ENCODE measurements at regions not wholly inside any gene's neighbourhood (a gene's known extent, or its start where the extent isn't known, plus 50 kb on each side); places are given as distances from the start of the nearest gene placed in this dataset.

DNA sequence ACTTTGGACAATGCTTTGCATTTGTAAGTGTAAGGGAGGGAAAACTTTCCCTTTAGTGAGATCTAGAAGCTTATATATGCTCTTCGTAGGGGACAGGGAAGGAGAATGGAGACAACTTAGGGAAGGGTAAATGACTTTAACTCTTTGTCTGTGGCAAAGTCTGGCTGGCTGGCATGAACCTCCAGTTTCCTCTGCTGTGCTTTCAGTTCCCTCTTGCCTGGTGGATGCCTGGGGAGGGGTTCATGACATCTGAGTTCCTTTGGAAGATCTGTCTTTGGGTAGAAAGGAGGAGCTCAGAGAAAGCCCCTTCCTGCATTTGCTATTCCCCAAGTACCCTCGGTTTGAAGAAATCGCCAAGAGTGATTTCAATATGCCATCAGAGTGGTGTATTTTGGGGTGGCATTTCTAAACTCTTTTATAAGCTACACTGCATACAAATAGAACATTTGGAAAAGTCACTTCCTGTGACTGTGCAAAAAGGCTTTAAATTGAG lies 143.6 kb downstream of the VAPA start:
- Histone ChIP-seq H3K4me2 (no peak overlapping the region), H3K9me2 (replicated peaks; ENCODE audit: insufficient read depth) (no peaks in the 10 kb centered on the region)
- TF ChIP-seq, protein P1, sequence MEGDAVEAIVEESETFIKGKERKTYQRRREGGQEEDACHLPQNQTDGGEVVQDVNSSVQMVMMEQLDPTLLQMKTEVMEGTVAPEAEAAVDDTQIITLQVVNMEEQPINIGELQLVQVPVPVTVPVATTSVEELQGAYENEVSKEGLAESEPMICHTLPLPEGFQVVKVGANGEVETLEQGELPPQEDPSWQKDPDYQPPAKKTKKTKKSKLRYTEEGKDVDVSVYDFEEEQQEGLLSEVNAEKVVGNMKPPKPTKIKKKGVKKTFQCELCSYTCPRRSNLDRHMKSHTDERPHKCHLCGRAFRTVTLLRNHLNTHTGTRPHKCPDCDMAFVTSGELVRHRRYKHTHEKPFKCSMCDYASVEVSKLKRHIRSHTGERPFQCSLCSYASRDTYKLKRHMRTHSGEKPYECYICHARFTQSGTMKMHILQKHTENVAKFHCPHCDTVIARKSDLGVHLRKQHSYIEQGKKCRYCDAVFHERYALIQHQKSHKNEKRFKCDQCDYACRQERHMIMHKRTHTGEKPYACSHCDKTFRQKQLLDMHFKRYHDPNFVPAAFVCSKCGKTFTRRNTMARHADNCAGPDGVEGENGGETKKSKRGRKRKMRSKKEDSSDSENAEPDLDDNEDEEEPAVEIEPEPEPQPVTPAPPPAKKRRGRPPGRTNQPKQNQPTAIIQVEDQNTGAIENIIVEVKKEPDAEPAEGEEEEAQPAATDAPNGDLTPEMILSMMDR (IDR thresholded peaks at IDR 0.05; ENCODE audit: poor library complexity), result no peak
- TF ChIP-seq EZH2 (IDR thresholded peaks at IDR 0.05; ENCODE audit: borderline replicate concordance) (no peak), EZH2phosphoT487 (IDR thresholded peaks at IDR 0.05; ENCODE audit: low read depth, severe bottlenecking, unreplicated experiment) (no peak)

DNA sequence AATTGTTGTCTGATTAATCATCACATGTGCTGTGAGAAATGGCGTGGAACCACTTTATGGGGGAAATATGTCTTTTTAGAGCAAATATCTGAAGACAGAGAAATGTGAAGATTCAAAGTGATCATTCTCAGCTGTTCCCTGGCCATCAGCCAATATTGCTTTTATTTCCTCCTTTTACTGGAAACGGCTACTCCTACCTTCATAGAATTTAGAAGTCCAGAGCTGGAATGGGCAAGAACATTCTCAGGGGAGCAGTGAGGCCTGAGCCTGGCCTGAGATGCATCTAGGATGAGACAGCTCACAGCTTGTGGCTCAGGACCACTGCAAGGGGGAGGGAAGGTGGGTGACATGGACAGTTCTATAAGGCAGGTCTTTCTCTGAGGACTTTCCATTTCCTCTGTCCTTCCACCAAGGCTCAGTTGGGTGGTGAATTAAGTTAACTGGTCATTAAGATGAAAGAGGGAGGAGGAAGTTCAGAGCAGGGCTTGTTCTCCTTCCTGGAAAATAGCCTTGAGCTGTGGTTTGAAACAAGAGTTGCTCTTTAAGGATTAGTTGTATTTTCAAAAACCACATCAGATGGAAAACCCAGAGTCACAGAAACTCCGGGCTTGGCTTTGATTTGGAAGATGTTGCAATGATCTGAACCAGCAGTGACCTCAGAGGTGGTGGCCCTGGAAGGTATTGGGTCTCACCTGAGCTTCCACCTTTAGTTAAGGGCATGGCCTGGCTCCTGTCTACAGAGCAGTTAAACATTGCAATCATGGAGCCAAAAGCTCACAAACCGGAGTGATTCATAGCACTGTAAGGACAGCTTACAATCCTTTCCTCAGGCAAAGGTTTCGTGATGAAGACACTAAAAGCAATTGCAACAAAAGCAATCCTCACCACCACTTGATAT lies 144.3 kb downstream of the VAPA start:
- Histone ChIP-seq H3K9me3 (ENCODE audit: low read depth) (no peaks in the 10 kb centered on the region), H3K27me3 (no peaks in the 10 kb centered on the region), H3K4me1 (ENCODE audit: insufficient read depth) (peaks cover 46% of the 10 kb centered on the region), H3K27ac (peak overlapping the region; percentile 82), H3K4me2 (no peak overlapping the region), H3K79me2 (no peaks in the 10 kb centered on the region), H3K4me3 (no peak overlapping the region), H2AFZ (no peak overlapping the region), H3K36me3 (replicated peaks; ENCODE audit: insufficient read depth, low read depth) (no peaks in the 10 kb centered on the region), H3K9me2 (replicated peaks; ENCODE audit: insufficient read depth) (no peaks in the 10 kb centered on the region), H4K20me1 (ENCODE audit: insufficient read depth, poor library complexity, severe bottlenecking) (no peaks in the 10 kb centered on the region)
- peak; percentile 26 for DNase-seq (ENCODE audit: low spot score)
- TF ChIP-seq EZH2 (IDR thresholded peaks at IDR 0.05; ENCODE audit: borderline replicate concordance) (no peak), EZH2phosphoT487 (IDR thresholded peaks at IDR 0.05; ENCODE audit: low read depth, severe bottlenecking, unreplicated experiment) (no peak)
- TF ChIP-seq, protein P1 (IDR thresholded peaks at IDR 0.05; ENCODE audit: poor library complexity), result no peak
- WGBS (ENCODE audit: low lambda C conversion rate, missing lambda C conversion rate), result 51% methylated on average over 5 of the region's 5 CpGs

More for the DNA sequence above, 143.6 kb downstream of the VAPA start:
- H3K4me1 ChIP-seq (ENCODE audit: insufficient read depth), result peaks cover 46% of the 10 kb centered on the region
- WGBS (ENCODE audit: low lambda C conversion rate, missing lambda C conversion rate), result 86% methylated on average over 3 of the region's 3 CpGs
- no peaks in the 10 kb centered on the region for H3K79me2 ChIP-seq
- H3K4me3 ChIP-seq, result no peak overlapping the region
- H3K9me3 ChIP-seq (ENCODE audit: low read depth), result no peaks in the 10 kb centered on the region
- H3K36me3 ChIP-seq (replicated peaks; ENCODE audit: insufficient read depth, low read depth), result no peaks in the 10 kb centered on the region
- H3K27me3 ChIP-seq, result no peaks in the 10 kb centered on the region
- peak overlapping the region; percentile 82 for H3K27ac ChIP-seq
- no peaks in the 10 kb centered on the region for H4K20me1 ChIP-seq (ENCODE audit: insufficient read depth, poor library complexity, severe bottlenecking)
- DNase-seq (ENCODE audit: low spot score), result no peak
- H2AFZ ChIP-seq, result no peak overlapping the region

DNA sequence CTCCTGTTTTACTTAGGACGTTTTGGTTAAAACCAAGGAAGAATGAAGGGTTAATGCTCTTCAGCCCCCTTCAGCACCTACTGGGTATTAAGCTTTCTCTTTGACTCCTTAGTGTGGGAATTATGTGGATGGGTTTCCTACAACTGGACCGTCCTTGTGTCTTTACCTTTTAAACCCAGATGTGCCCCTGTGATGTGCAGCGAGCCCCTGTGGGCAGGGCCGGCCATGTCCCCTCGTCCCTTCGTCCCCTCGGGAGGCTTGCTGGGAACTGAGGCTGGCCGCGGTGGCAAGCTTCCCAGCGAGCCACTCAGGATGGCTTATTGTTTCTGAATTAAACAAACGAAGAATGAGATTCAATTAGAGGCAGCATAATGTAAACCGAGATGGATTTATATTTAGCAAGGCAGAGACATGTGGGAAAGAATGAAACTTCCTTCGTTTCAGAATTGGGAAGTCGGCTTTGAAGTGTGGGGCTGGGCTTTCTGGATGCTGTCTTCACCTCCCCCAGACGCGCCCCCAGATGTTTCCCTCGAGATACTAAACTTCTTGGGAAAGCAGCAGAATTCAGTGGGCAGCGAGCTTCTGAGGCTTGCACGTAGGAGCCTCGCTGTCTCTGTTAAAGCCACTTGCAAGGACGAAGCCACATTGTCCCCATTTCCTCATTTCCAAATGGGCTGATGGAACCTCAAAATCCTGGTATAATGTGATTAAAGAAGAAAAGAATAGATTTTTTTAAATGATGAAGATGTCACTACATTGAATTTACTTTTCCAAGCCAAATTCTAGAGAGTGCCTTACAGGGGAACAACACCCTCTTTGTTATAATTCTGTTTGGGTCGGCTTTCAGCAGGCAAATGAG lies 146.0 kb downstream of the VAPA start:
- Histone ChIP-seq H3K9me3 (ENCODE audit: low read depth) (no peaks in the 10 kb centered on the region), H3K27me3 (no peaks in the 10 kb centered on the region), H3K4me2 (peak overlapping the region; percentile 25), H3K36me3 (replicated peaks; ENCODE audit: insufficient read depth, low read depth) (no peaks in the 10 kb centered on the region), H3K4me1 (ENCODE audit: insufficient read depth) (peaks cover 46% of the 10 kb centered on the region), H3K4me3 (no peak overlapping the region), H3K79me2 (no peaks in the 10 kb centered on the region), H4K20me1 (ENCODE audit: insufficient read depth, poor library complexity, severe bottlenecking) (no peaks in the 10 kb centered on the region), H3K27ac (peak overlapping the region; percentile 82), H3K9me2 (replicated peaks; ENCODE audit: insufficient read depth) (no peaks in the 10 kb centered on the region), H2AFZ (no peak overlapping the region)
- DNase-seq (ENCODE audit: low spot score), result peak; percentile 32
- TF ChIP-seq EZH2 (IDR thresholded peaks at IDR 0.05; ENCODE audit: borderline replicate concordance) (no peak), EZH2phosphoT487 (IDR thresholded peaks at IDR 0.05; ENCODE audit: low read depth, severe bottlenecking, unreplicated experiment) (no peak)
- TF ChIP-seq, protein P1 (IDR thresholded peaks at IDR 0.05; ENCODE audit: poor library complexity), result no peak
- WGBS (ENCODE audit: low lambda C conversion rate, missing lambda C conversion rate), result 63% methylated on average over 22 of the region's 22 CpGs

All from hepatocyte (in vitro differentiated cells).